HCT116 (cell line): ENCODE measurements at regions not wholly inside any gene's neighbourhood (a gene's known extent, or its start where the extent isn't known, plus 50 kb on each side); places are given as distances from the start of the nearest gene placed in this dataset.

Experiments
- ATAC-seq: fragments of 200-7000 bp; cut with Tn5 transposase; 2 replicates; pipeline ENCODE4 v1.9.1; 2020; ENCODE audit warnings: mild to moderate bottlenecking, moderate library complexity
- BruUV-seq: library from RNA; stranded (reverse); fragments of 400-500 nt; replicated peaks from 2 replicates; lab custom pipeline; 2021; lab: Mats Ljungman, UMichigan
- CTCF ChIA-PET: fragments of 300-600 bp; sonication (Branson Sonifier 250); formaldehyde crosslinking; loops from one replicate; lab custom pipeline; 2021; ENCODE audit warnings: antibody characterized with exemption; lab: Charles Lee
- POLR2A ChIA-PET: fragments of 300-600, 350-600 bp; sonication (Branson Sonifier 250); formaldehyde crosslinking; loops from one replicate; lab custom pipeline; 2021; ENCODE audit warnings: antibody characterized with exemption; lab: Charles Lee
- RAD21 ChIA-PET, 2 experiments: fragments of 300-600 bp; sonication (Branson Sonifier 250); formaldehyde crosslinking; loops; one replicate each; lab custom pipeline; 2023; ENCODE audit warnings: low total read pairs in 2 of 2; ENCODE audit not compliant: uncharacterized antibody in 2 of 2, unreplicated experiment in 2 of 2, low non-redundant PET in 1 of 2; lab: Charles Lee
- DNase-seq: peaks from one replicate; pipeline ENCODE4 v3.0.0-alpha.2; 2010; ENCODE audit warnings: low read depth, low spot score
- H2AFZ ChIP-seq: fragments of 200-600 bp; shearing (Covaris generic), sonication (generic); 2 replicates; pipeline ENCODE4 v1.6.1; 2017; ENCODE audit warnings: low read depth, mixed run types, mixed read lengths, antibody characterized with exemption, low read length; ENCODE audit not compliant: poor library complexity, severe bottlenecking
- H3K27ac ChIP-seq: 2 replicates; pipeline ENCODE4 v1.5.1; 2012; ENCODE audit warnings: low read depth, low read length
- H3K27me3 ChIP-seq: fragments of 200-600 bp; sonication (generic); 2 replicates; pipeline ENCODE4 v1.6.1; 2016; ENCODE audit warnings: mixed run types, low read length, mixed read lengths; ENCODE audit not compliant: insufficient read depth
- H3K36me3 ChIP-seq, 2 experiments: fragments of 200-500 bp in 1 of 2; fragments of 200-600 bp in 1 of 2; sonication (Bioruptor generic) in 1 of 2; sonication (generic) in 1 of 2; 2 replicates each; pipeline versions ENCODE4 v1.5.1 to v1.6.1; 2014 to 2016; ENCODE audit warnings: low read length in 2 of 2, inconsistent platforms in 1 of 2, mixed read lengths in 1 of 2, mixed run types in 1 of 2; ENCODE audit not compliant: insufficient read depth in 2 of 2, control insufficient read depth in 1 of 2
- H3K4me1 ChIP-seq, 2 experiments: fragments of 200-600 bp in 1 of 2; sonication (generic) in 1 of 2; 2 replicates each; pipeline versions ENCODE4 v1.5.1 to v1.6.1; 2012 to 2017; ENCODE audit warnings: low read length in 2 of 2, inconsistent platforms in 1 of 2, mild to moderate bottlenecking in 1 of 2, mixed read lengths in 1 of 2, mixed run types in 1 of 2, moderate library complexity in 1 of 2; ENCODE audit not compliant: insufficient read depth in 2 of 2, control insufficient read depth in 1 of 2
- H3K4me2 ChIP-seq: fragments of 200-600 bp; sonication (generic); 2 replicates; pipeline ENCODE4 v1.6.1; 2017; ENCODE audit warnings: mixed run types, low read length, mixed read lengths
- H3K4me3 ChIP-seq, 2 experiments: fragments of 200-600 bp in 1 of 2; sonication (generic) in 1 of 2; replicated peaks in 1 of 2; 2 replicates each; pipeline ENCODE4 v1.5.1; 2011 to 2016; ENCODE audit warnings: low read length in 2 of 2, control low read depth in 1 of 2, low read depth in 1 of 2, mild to moderate bottlenecking in 1 of 2, mixed read lengths in 1 of 2, mixed run types in 1 of 2
- H3K79me2 ChIP-seq: fragments of 200-600 bp; sonication (generic); 2 replicates; pipeline ENCODE4 v1.6.1; 2017; ENCODE audit warnings: mild to moderate bottlenecking, mixed run types, low read length, moderate library complexity, mixed read lengths; ENCODE audit not compliant: insufficient read depth
- H3K9ac ChIP-seq: fragments of 200-600 bp; sonication (generic); 2 replicates; pipeline ENCODE4 v1.6.1; 2016; ENCODE audit warnings: low read length, mixed read lengths
- H3K9me2 ChIP-seq: fragments of 200-600 bp; sonication (generic), shearing (Covaris generic); 2 replicates; pipeline ENCODE4 v1.6.1; 2017; ENCODE audit warnings: mixed run types, mild to moderate bottlenecking, moderate library complexity; ENCODE audit not compliant: insufficient read depth
- H3K9me3 ChIP-seq, 2 experiments: fragments of 200-500 bp in 1 of 2; fragments of 200-600 bp in 1 of 2; sonication (Bioruptor generic) in 1 of 2; sonication (generic) in 1 of 2; 2 replicates each; pipeline ENCODE4 v1.6.1; 2014 to 2017; ENCODE audit warnings: low read length in 2 of 2, mixed read lengths in 2 of 2, inconsistent platforms in 1 of 2, low read depth in 1 of 2, mild to moderate bottlenecking in 1 of 2, mixed run types in 1 of 2, moderate library complexity in 1 of 2; ENCODE audit not compliant: control insufficient read depth in 1 of 2, insufficient read depth in 1 of 2
- H4K20me1 ChIP-seq: fragments of 200-600 bp; sonication (generic), shearing (Covaris generic); 2 replicates; pipeline ENCODE4 v1.6.1; 2017; ENCODE audit warnings: mixed run types, mild to moderate bottlenecking, moderate library complexity; ENCODE audit not compliant: insufficient read depth
- ATF3 ChIP-seq: IDR thresholded peaks from 2 replicates; pipeline ENCODE4 v1.6.1; 2012
- ELF1 ChIP-seq: IDR thresholded peaks from 2 replicates; pipeline ENCODE4 v1.6.1; 2012; ENCODE audit warnings: low read depth, borderline replicate concordance
- EZH2 ChIP-seq: fragments of 200-600 bp; sonication (generic); IDR thresholded peaks from 2 replicates; pipeline ENCODE4 v1.6.1; 2017; ENCODE audit warnings: antibody characterized with exemption, mixed run types
- EZH2phosphoT487 ChIP-seq: fragments of 200-600 bp; IDR thresholded peaks from 2 replicates; pipeline ENCODE4 v1.6.1; 2018; ENCODE audit warnings: antibody characterized with exemption, borderline replicate concordance
- JUND ChIP-seq: IDR thresholded peaks from 2 replicates; pipeline ENCODE4 v1.6.1; 2012
- REST ChIP-seq: IDR thresholded peaks from 2 replicates; pipeline ENCODE4 v1.6.1; 2012; ENCODE audit warnings: low read depth
- SRF ChIP-seq: IDR thresholded peaks from 2 replicates; pipeline ENCODE4 v1.6.1; 2012; ENCODE audit warnings: low read depth
- TCF7L2 ChIP-seq: IDR thresholded peaks from 2 replicates; pipeline ENCODE4 v1.7.0; 2011; ENCODE audit warnings: borderline replicate concordance, inconsistent platforms; ENCODE audit not compliant: insufficient read depth, insufficient read length; ENCODE audit errors: extremely low read depth
- YY1 ChIP-seq: IDR thresholded peaks from 2 replicates; pipeline ENCODE4 v1.6.1; 2011; ENCODE audit warnings: low read length, low read depth, moderate library complexity, mild to moderate bottlenecking; ENCODE audit not compliant: insufficient replicate concordance; ENCODE audit errors: extremely low read depth
- ZBTB33 ChIP-seq: IDR thresholded peaks from 2 replicates; pipeline ENCODE4 v1.6.1; 2011; ENCODE audit warnings: mild to moderate bottlenecking, low read length, moderate library complexity; ENCODE audit not compliant: insufficient replicate concordance; ENCODE audit errors: extremely low read depth
- ZNF274 ChIP-seq: fragments of 200-500 bp; sonication (Bioruptor generic); IDR thresholded peaks from 2 replicates; pipeline ENCODE4 v1.6.1; 2014; ENCODE audit warnings: mild to moderate bottlenecking, low read depth, low read length, inconsistent platforms
- intact Hi-C: fragments of 100-400 bp; cut with micrococcal nuclease; formaldehyde crosslinking; loops from 2 replicates; pipeline ENCODE4 v1.10.0; 2022

GRCh38 chr2:13014783-13015182 lies 298.0 kb downstream of the TRIB2 start:
- Histone ChIP-seq H3K4me1 (no peaks in the 10 kb centered on the region), H4K20me1 (no peaks in the 10 kb centered on the region), H3K9me2 (no peaks in the 10 kb centered on the region)
- TF ChIP-seq JUND (no peak), SRF (no peak), ELF1 (no peak)
- TF ChIP-seq, all 23 proteins: peak for 0
- intact Hi-C loops = no loop called here
- no peak for ATAC-seq
- Histone ChIP-seq H2AFZ (no peak overlapping the region), H3K9ac (no peak overlapping the region), H3K27ac (no peak overlapping the region), H3K79me2 (no peaks in the 10 kb centered on the region), H3K36me3 (no peaks in the 10 kb centered on the region), H3K27me3 (no peaks in the 10 kb centered on the region), H3K4me3 (no peak overlapping the region), H3K4me2 (no peak overlapping the region), H3K9me3 (no peaks in the 10 kb centered on the region)
- ChIA-PET POLR2A (no interaction called here), RAD21 (no interaction called here), CTCF (no interaction called here)
- no peak for DNase-seq
- BruUV-seq = no TSS peak

GRCh38 chr2:13015532-13016320 lies 299.0 kb downstream of the TRIB2 start:
- Histone ChIP-seq H3K4me1 (no peaks in the 10 kb centered on the region), H3K27ac (no peak overlapping the region), H3K27me3 (no peaks in the 10 kb centered on the region), H3K4me3 (no peak overlapping the region), H3K4me2 (no peak overlapping the region), H3K9ac (no peak overlapping the region), H3K79me2 (no peaks in the 10 kb centered on the region), H4K20me1 (no peaks in the 10 kb centered on the region), H2AFZ (no peak overlapping the region), H3K9me3 (no peaks in the 10 kb centered on the region), H3K9me2 (no peaks in the 10 kb centered on the region), H3K36me3 (no peaks in the 10 kb centered on the region)
- CTCF ChIA-PET = no interaction called here
- no peak for ATAC-seq
- BruUV-seq = no TSS peak
- POLR2A ChIA-PET = no interaction called here
- intact Hi-C loops = no loop called here
- DNase-seq = no peak
- RAD21 ChIA-PET = no interaction called here
- TF ChIP-seq YY1 (no peak), ZNF274 (no peak), TCF7L2 (no peak), ZBTB33 (no peak), JUND (no peak), EZH2 (no peak), REST (no peak), EZH2phosphoT487 (no peak), ATF3 (no peak)
